HG02840 (cell line): ENCODE measurements at regions not wholly inside any gene's neighbourhood (a gene's known extent, or its start where the extent isn't known, plus 50 kb on each side); places are given as distances from the start of the nearest gene placed in this dataset.

ENCODE experiments used
- ATAC-seq: cut with Tn5 transposase; IDR thresholded peaks from one replicate; pipeline ENCODE4 v1.9.1; 2021; ENCODE audit warnings: mild to moderate bottlenecking, moderate library complexity, moderate number of reproducible peaks; ENCODE audit not compliant: unreplicated experiment, low FRiP score

- no peak for ATAC-seq
Observed at GRCh38 chr2:12870692-12871091, 154.0 kb downstream of the TRIB2 start.

DNA sequence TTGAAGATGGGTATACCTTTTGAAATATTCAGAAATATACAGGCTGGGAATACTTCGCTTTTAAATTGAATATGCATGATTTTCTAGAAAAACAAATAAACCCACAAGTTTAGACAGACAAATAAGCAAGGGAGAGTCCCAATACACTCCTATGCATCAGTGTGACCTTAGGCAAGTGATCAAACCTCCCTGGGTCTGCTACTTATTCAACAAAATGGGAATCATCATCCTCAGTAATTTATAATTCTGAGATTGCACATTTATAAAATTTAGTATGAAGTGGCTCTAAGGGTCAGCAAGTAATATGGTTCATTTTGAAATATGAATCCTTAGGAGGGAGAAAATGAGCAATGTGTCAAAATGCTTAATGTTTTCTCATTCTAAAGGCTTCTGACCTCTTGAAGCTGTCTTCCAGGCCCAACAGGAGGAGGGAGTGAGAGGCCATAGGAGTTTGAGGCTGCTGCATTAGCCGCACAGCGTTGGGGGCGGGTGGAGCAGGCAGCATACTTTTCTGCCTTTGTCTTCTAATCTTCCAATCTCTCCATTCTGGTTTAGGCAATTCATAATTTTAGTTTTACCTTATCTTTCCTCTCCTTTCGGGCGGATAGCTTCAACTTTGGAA lies 155.1 kb downstream of the TRIB2 start:
- no peak for ATAC-seq

- no peak for ATAC-seq
Observed at GRCh38 chr2:12877761-12878160, 161.0 kb downstream of the TRIB2 start.

GRCh38 chr2:12879649-12880048 lies 162.9 kb downstream of the TRIB2 start:
- no peak for ATAC-seq

- no peak for ATAC-seq
Observed at GRCh38 chr2:12881952-12882351, 165.2 kb downstream of the TRIB2 start.

DNA sequence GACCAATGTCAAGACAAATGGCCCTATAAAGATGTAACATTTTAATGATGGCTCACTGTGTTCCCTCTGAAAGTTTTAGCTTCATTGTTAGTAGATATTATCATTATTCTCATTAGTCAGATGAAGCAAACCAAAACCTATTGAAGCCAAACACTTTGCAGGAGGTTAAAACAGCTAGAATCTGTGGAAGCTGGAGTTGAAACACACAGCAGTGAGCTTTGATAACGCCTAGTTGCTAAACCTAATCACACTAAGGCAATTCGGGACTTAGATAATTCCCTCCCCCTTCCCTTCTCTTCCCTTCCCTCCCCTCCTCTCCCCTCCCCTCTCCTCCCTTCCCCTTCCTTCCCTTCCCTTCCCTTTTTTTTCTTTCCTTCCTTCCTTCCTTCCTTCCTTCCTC lies 165.7 kb downstream of the TRIB2 start:
- no peak for ATAC-seq

GRCh38 chr2:12883906-12884305 lies 167.2 kb downstream of the TRIB2 start:
- no peak for ATAC-seq

GRCh38 chr2:12884713-12885282 lies 168.1 kb downstream of the TRIB2 start:
- no peak for ATAC-seq

DNA sequence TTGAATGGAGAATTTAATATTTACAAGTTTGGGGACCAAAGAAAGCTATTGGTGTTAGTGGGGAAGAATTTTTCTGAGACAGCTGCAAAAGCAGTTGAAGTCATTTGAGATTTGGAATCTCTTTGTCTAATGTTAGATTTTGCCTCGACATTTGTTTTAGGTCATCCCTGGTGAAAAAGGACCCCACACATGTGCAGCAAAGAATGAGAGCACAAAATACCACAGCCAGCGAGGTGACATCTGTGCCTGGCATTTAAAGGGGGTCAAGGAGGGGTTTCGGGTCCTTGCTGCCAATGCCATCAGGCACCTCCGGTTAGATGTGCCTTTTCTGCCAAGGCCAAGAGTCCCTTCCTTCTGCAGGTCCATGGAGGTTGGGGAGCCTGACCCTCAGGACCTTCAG lies 173.3 kb downstream of the TRIB2 start:
- no peak for ATAC-seq

- ATAC-seq, result no peak
Observed at GRCh38 chr2:12890481-12890991, 173.8 kb downstream of the TRIB2 start.

DNA sequence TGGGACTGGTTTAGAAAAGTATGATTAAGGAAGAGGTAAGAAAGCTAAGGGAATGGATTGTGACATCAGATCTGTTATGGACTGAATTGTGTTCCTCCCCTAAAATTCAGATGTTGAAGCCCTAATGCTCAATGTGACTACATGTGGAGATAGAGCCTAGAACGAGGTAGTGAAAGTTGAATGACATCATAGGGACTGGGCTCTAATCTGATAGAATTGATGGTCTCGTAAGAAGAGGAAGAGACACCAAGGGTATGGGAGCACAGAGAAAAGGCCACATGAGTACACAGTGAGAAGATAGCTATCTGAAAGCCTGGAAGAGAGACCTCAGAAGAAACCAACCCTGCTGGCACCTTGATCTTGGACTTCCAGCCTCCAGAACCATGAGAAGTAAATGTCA lies 178.3 kb downstream of the TRIB2 start:
- ATAC-seq, result no peak

DNA sequence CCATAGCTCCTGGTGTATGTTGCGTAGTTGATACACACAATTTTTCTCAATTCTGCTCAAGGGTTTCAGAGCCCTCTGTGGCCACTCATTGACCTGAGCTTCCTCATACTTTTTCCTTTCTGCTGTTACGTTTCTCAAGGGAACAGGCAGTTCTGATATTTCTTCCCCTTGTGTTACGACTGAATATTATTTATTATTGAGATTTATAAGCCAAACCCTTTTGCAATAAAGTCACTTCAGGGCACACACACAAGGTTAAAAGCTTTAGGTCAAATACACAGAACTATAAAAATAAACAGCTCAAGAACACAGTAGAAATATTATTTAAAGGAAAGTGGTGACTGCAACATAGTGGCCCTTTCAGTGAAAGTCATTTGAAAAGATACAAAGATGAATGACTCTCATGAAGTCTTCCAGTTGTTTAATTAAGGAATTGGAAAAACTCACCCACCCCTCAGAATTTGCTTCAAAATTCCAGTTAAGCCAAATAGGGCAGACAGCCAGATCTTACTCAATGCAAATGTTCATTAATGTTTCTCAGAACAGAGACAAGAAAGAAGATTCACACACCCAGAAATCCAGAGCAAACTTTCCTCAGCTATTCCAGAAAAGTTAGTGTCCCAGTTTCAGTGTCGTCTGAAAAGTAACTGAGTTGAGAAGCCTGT lies 179.7 kb downstream of the TRIB2 start:
- ATAC-seq, result no peak

GRCh38 chr2:12897181-12897580 lies 180.4 kb downstream of the TRIB2 start:
- no peak for ATAC-seq

DNA sequence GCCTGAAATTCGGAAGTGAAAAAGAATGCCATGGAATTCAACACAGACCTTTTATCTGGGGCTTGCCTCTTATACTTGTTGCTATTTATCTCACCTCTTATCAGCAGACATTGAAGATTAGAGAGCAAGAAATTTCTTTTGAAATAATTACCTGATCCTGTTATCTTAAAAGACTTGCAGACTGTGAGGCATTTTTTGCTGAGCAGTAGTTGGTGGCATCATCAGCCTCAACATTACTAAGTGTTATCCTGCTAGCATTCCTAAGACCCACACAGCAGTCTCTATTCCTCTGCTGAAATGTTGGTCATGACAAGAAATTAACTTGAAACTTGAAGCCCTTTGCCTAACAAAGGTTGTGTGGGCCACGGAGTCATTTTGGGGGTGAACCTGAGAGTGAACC lies 186.5 kb downstream of the TRIB2 start:
- no peak for ATAC-seq

GRCh38 chr2:12910431-12910830 lies 193.7 kb downstream of the TRIB2 start:
- ATAC-seq, result no peak

DNA sequence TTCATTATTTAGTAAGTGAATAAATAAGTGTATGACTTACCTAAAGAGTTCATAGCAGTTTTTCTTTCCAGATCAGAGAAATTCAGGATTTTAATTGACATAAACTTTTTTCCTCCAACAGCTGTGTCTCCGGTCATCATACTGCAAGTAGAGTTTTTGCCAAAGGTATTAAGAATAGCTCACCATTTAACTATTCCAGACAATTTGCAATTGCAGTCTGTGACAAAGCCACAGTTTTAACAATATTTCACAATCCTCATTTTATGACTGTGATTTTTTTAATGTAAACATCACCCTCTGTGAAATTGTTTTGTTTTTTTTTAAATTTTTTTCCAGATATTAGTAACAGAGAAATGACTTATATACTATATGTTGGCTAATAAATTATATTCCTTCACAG lies 199.1 kb downstream of the TRIB2 start:
- ATAC-seq, result no peak

DNA sequence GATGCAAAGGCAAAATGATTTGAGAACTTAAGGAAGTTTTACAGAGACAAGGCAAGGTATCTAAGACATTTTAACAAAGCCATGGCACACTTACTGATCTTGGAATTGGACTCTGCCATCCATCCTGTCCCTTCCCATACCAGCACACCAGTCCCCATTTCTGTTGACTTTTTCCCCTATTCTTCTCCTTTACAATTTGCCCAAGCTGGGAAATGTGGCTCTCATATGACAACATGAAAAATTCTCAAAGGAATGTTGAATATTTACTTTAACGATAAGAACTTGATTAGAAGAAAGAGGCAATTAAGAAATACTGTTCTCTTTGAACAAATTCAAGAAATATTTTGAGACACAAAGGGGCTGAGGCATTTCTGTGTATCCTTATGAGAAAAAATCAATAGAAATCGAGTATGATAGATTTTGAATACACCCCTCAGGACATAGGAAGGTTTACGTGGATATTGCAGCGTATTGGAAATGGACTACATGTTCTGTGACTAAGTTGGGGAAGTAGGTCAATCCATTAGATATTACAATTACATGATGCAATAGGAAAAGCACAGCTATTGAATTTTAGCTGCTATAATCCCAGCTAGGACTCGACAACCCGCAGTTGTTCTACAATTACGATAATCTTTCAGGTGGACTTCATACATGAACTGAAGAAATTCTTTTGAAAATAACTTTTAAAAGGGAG lies 201.6 kb downstream of the TRIB2 start:
- ATAC-seq, result no peak

- no peak for ATAC-seq
Observed at GRCh38 chr2:12918835-12919445, 202.2 kb downstream of the TRIB2 start.

GRCh38 chr2:12921321-12921720 lies 204.6 kb downstream of the TRIB2 start:
- ATAC-seq, result no peak

- ATAC-seq, result no peak
Observed at GRCh38 chr2:12923907-12924610, 207.3 kb downstream of the TRIB2 start.
